ENCODE measurements at regions not wholly inside any gene's neighbourhood (a gene's known extent, or its start where the extent isn't known, plus 50 kb on each side); places are given as distances from the start of the nearest gene placed in this dataset.

- Histone ChIP-seq H3K56ac (ENCODE audit: insufficient read length, low read depth, low read length) (no peak overlapping the region), H3K27me3 (ENCODE audit: insufficient read depth, low read length) (no peaks in the 10 kb centered on the region), H3K79me2 (ENCODE audit: insufficient read depth, low read length) (no peaks in the 10 kb centered on the region), H3K14ac (ENCODE audit: insufficient read depth, low read length) (no peak overlapping the region), H3K4ac (ENCODE audit: low read depth, low read length) (no peak overlapping the region), H3K23ac (ENCODE audit: insufficient read length, low read depth, low read length) (no peak overlapping the region), H3T11ph (ENCODE audit: low read length) (no peak overlapping the region), H3K18ac (ENCODE audit: insufficient read length, low read depth, low read length) (no peak overlapping the region), H3K4me2 (ENCODE audit: insufficient read depth, insufficient read length, low read length) (no peak overlapping the region), H4K20me1 (ENCODE audit: control insufficient read depth, insufficient read depth, insufficient read length) (no peaks in the 10 kb centered on the region), H3K27ac (ENCODE audit: insufficient read length, low read depth, low read length) (no peak overlapping the region), H3K4me1 (ENCODE audit: insufficient read depth, low read length) (no peaks in the 10 kb centered on the region), H2BK5ac (ENCODE audit: insufficient read length, low read length) (no peak overlapping the region), H2BK20ac (ENCODE audit: low read depth, low read length, poor library complexity, severe bottlenecking) (no peak overlapping the region), H4K8ac (replicated peaks; ENCODE audit: insufficient read length, low read depth, low read length) (no peak overlapping the region), H2BK120ac (ENCODE audit: low read depth, low read length, poor library complexity, severe bottlenecking) (no peak overlapping the region), H3K9ac (ENCODE audit: extremely low read depth, insufficient read length, low read length) (no peak overlapping the region), H4K5ac (ENCODE audit: insufficient read length, low read depth, low read length) (no peak overlapping the region), H3K9me3 (ENCODE audit: control insufficient read depth, low read depth, low read length) (no peaks in the 10 kb centered on the region), H2AK5ac (ENCODE audit: insufficient read length, low read length) (no peak overlapping the region), H2BK12ac (ENCODE audit: insufficient read length, low read depth, low read length) (no peak overlapping the region), H3K23me2 (ENCODE audit: insufficient read length, low read depth, low read length, poor library complexity, severe bottlenecking) (no peaks in the 10 kb centered on the region), H2AFZ (ENCODE audit: low read length) (no peak overlapping the region), H3K79me1 (ENCODE audit: insufficient read depth, low read depth, low read length, poor library complexity, severe bottlenecking) (no peaks in the 10 kb centered on the region), H4K91ac (ENCODE audit: insufficient read length, low read depth, low read length) (no peak overlapping the region), H2BK15ac (ENCODE audit: low read depth, low read length) (no peak overlapping the region)
- DNase-seq: no peak
- Mint-ChIP-seq H3K36me3 (ENCODE audit: insufficient read depth in 1 of 3, low read depth in 3 of 3) (peaks cover 0 to 5% (median 4%) of the 10 kb centered on the region in 3 experiments; a peak in 3 of 7 replicates), H3K27me3 (ENCODE audit: low read depth) (no peaks in the 10 kb centered on the region), H3K9me3 (peaks cover 10 to 11% of the 10 kb centered on the region in 2 experiments; a peak in 4 of 5 replicates), H3K4me1 (peaks cover 6 to 7% of the 10 kb centered on the region in 2 experiments), H3K27ac (no peak overlapping the region), H3K4me3 (no peak overlapping the region)
- no CpG with 5 or more reads among the region's 2 CpGs for WGBS (ENCODE audit: extremely low coverage, insufficient read length, low lambda C conversion rate)
- TF ChIP-seq, protein P1, sequence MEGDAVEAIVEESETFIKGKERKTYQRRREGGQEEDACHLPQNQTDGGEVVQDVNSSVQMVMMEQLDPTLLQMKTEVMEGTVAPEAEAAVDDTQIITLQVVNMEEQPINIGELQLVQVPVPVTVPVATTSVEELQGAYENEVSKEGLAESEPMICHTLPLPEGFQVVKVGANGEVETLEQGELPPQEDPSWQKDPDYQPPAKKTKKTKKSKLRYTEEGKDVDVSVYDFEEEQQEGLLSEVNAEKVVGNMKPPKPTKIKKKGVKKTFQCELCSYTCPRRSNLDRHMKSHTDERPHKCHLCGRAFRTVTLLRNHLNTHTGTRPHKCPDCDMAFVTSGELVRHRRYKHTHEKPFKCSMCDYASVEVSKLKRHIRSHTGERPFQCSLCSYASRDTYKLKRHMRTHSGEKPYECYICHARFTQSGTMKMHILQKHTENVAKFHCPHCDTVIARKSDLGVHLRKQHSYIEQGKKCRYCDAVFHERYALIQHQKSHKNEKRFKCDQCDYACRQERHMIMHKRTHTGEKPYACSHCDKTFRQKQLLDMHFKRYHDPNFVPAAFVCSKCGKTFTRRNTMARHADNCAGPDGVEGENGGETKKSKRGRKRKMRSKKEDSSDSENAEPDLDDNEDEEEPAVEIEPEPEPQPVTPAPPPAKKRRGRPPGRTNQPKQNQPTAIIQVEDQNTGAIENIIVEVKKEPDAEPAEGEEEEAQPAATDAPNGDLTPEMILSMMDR (conservative IDR thresholded peaks at IDR 0.05): no peak
These were observed 161.3 kb upstream of the PHACTR1 start for GRCh38 chr6:12555267-12555666.

Data from H9 (cell line).